HCT116 (cell line): ENCODE measurements at regions not wholly inside any gene's neighbourhood (a gene's known extent, or its start where the extent isn't known, plus 50 kb on each side); places are given as distances from the start of the nearest gene placed in this dataset.

ENCODE experiments used
- ATAC-seq: fragments of 200-7000 bp; cut with Tn5 transposase; 2 replicates; pipeline ENCODE4 v1.9.1; 2020; ENCODE audit warnings: mild to moderate bottlenecking, moderate library complexity
- BruUV-seq: library from RNA; stranded (reverse); fragments of 400-500 nt; replicated peaks from 2 replicates; lab custom pipeline; 2021; lab: Mats Ljungman, UMichigan
- CTCF ChIA-PET: fragments of 300-600 bp; sonication (Branson Sonifier 250); formaldehyde crosslinking; loops from one replicate; lab custom pipeline; 2021; ENCODE audit warnings: antibody characterized with exemption; lab: Charles Lee
- POLR2A ChIA-PET: fragments of 300-600, 350-600 bp; sonication (Branson Sonifier 250); formaldehyde crosslinking; loops from one replicate; lab custom pipeline; 2021; ENCODE audit warnings: antibody characterized with exemption; lab: Charles Lee
- RAD21 ChIA-PET, 2 experiments: fragments of 300-600 bp; sonication (Branson Sonifier 250); formaldehyde crosslinking; loops; one replicate each; lab custom pipeline; 2023; ENCODE audit warnings: low total read pairs in 2 of 2; ENCODE audit not compliant: uncharacterized antibody in 2 of 2, unreplicated experiment in 2 of 2, low non-redundant PET in 1 of 2; lab: Charles Lee
- DNase-seq: peaks from one replicate; pipeline ENCODE4 v3.0.0-alpha.2; 2010; ENCODE audit warnings: low read depth, low spot score
- H2AFZ ChIP-seq: fragments of 200-600 bp; shearing (Covaris generic), sonication (generic); 2 replicates; pipeline ENCODE4 v1.6.1; 2017; ENCODE audit warnings: low read depth, mixed run types, mixed read lengths, antibody characterized with exemption, low read length; ENCODE audit not compliant: poor library complexity, severe bottlenecking
- H3K27ac ChIP-seq: 2 replicates; pipeline ENCODE4 v1.5.1; 2012; ENCODE audit warnings: low read depth, low read length
- H3K27me3 ChIP-seq: fragments of 200-600 bp; sonication (generic); 2 replicates; pipeline ENCODE4 v1.6.1; 2016; ENCODE audit warnings: mixed run types, low read length, mixed read lengths; ENCODE audit not compliant: insufficient read depth
- H3K36me3 ChIP-seq, 2 experiments: fragments of 200-500 bp in 1 of 2; fragments of 200-600 bp in 1 of 2; sonication (Bioruptor generic) in 1 of 2; sonication (generic) in 1 of 2; 2 replicates each; pipeline versions ENCODE4 v1.5.1 to v1.6.1; 2014 to 2016; ENCODE audit warnings: low read length in 2 of 2, inconsistent platforms in 1 of 2, mixed read lengths in 1 of 2, mixed run types in 1 of 2; ENCODE audit not compliant: insufficient read depth in 2 of 2, control insufficient read depth in 1 of 2
- H3K4me1 ChIP-seq, 2 experiments: fragments of 200-600 bp in 1 of 2; sonication (generic) in 1 of 2; 2 replicates each; pipeline versions ENCODE4 v1.5.1 to v1.6.1; 2012 to 2017; ENCODE audit warnings: low read length in 2 of 2, inconsistent platforms in 1 of 2, mild to moderate bottlenecking in 1 of 2, mixed read lengths in 1 of 2, mixed run types in 1 of 2, moderate library complexity in 1 of 2; ENCODE audit not compliant: insufficient read depth in 2 of 2, control insufficient read depth in 1 of 2
- H3K4me2 ChIP-seq: fragments of 200-600 bp; sonication (generic); 2 replicates; pipeline ENCODE4 v1.6.1; 2017; ENCODE audit warnings: mixed run types, low read length, mixed read lengths
- H3K4me3 ChIP-seq, 2 experiments: fragments of 200-600 bp in 1 of 2; sonication (generic) in 1 of 2; replicated peaks in 1 of 2; 2 replicates each; pipeline ENCODE4 v1.5.1; 2011 to 2016; ENCODE audit warnings: low read length in 2 of 2, control low read depth in 1 of 2, low read depth in 1 of 2, mild to moderate bottlenecking in 1 of 2, mixed read lengths in 1 of 2, mixed run types in 1 of 2
- H3K79me2 ChIP-seq: fragments of 200-600 bp; sonication (generic); 2 replicates; pipeline ENCODE4 v1.6.1; 2017; ENCODE audit warnings: mild to moderate bottlenecking, mixed run types, low read length, moderate library complexity, mixed read lengths; ENCODE audit not compliant: insufficient read depth
- H3K9ac ChIP-seq: fragments of 200-600 bp; sonication (generic); 2 replicates; pipeline ENCODE4 v1.6.1; 2016; ENCODE audit warnings: low read length, mixed read lengths
- H3K9me2 ChIP-seq: fragments of 200-600 bp; sonication (generic), shearing (Covaris generic); 2 replicates; pipeline ENCODE4 v1.6.1; 2017; ENCODE audit warnings: mixed run types, mild to moderate bottlenecking, moderate library complexity; ENCODE audit not compliant: insufficient read depth
- H3K9me3 ChIP-seq, 2 experiments: fragments of 200-500 bp in 1 of 2; fragments of 200-600 bp in 1 of 2; sonication (Bioruptor generic) in 1 of 2; sonication (generic) in 1 of 2; 2 replicates each; pipeline ENCODE4 v1.6.1; 2014 to 2017; ENCODE audit warnings: low read length in 2 of 2, mixed read lengths in 2 of 2, inconsistent platforms in 1 of 2, low read depth in 1 of 2, mild to moderate bottlenecking in 1 of 2, mixed run types in 1 of 2, moderate library complexity in 1 of 2; ENCODE audit not compliant: control insufficient read depth in 1 of 2, insufficient read depth in 1 of 2
- H4K20me1 ChIP-seq: fragments of 200-600 bp; sonication (generic), shearing (Covaris generic); 2 replicates; pipeline ENCODE4 v1.6.1; 2017; ENCODE audit warnings: mixed run types, mild to moderate bottlenecking, moderate library complexity; ENCODE audit not compliant: insufficient read depth
- CBX3 ChIP-seq: IDR thresholded peaks from 2 replicates; pipeline ENCODE4 v1.6.1; 2012; ENCODE audit warnings: low read depth
- CEBPB ChIP-seq: IDR thresholded peaks from 2 replicates; pipeline ENCODE4 v1.6.1; 2012; ENCODE audit warnings: low read depth
- EGR1 ChIP-seq: IDR thresholded peaks from 2 replicates; pipeline ENCODE4 v1.6.1; 2012; ENCODE audit warnings: low read depth
- ELF1 ChIP-seq: IDR thresholded peaks from 2 replicates; pipeline ENCODE4 v1.6.1; 2012; ENCODE audit warnings: low read depth, borderline replicate concordance
- EZH2 ChIP-seq: fragments of 200-600 bp; sonication (generic); IDR thresholded peaks from 2 replicates; pipeline ENCODE4 v1.6.1; 2017; ENCODE audit warnings: antibody characterized with exemption, mixed run types
- EZH2phosphoT487 ChIP-seq: fragments of 200-600 bp; IDR thresholded peaks from 2 replicates; pipeline ENCODE4 v1.6.1; 2018; ENCODE audit warnings: antibody characterized with exemption, borderline replicate concordance
- FOSL1 ChIP-seq: IDR thresholded peaks from 2 replicates; pipeline ENCODE4 v1.6.1; 2012; ENCODE audit warnings: low read depth
- JUND ChIP-seq: IDR thresholded peaks from 2 replicates; pipeline ENCODE4 v1.6.1; 2012
- POLR2A ChIP-seq: IDR thresholded peaks from 2 replicates; pipeline ENCODE4 v1.7.0; 2011; ENCODE audit warnings: borderline replicate concordance; ENCODE audit not compliant: insufficient read depth, insufficient read length; ENCODE audit errors: extremely low read depth
- POLR2AphosphoS5 ChIP-seq: IDR thresholded peaks from 2 replicates; pipeline ENCODE4 v1.6.1; 2011; ENCODE audit warnings: mild to moderate bottlenecking, low read depth, low read length, moderate library complexity
- RAD21 ChIP-seq: IDR thresholded peaks from 2 replicates; pipeline ENCODE4 v1.6.1; 2012; ENCODE audit warnings: low read depth, mild to moderate bottlenecking
- REST ChIP-seq: IDR thresholded peaks from 2 replicates; pipeline ENCODE4 v1.6.1; 2012; ENCODE audit warnings: low read depth
- SIN3A ChIP-seq: IDR thresholded peaks from 2 replicates; pipeline ENCODE4 v1.6.1; 2012; ENCODE audit warnings: low read depth
- SP1 ChIP-seq: IDR thresholded peaks from 2 replicates; pipeline ENCODE4 v1.6.1; 2012; ENCODE audit warnings: low read depth
- SRF ChIP-seq: IDR thresholded peaks from 2 replicates; pipeline ENCODE4 v1.6.1; 2012; ENCODE audit warnings: low read depth
- YY1 ChIP-seq: IDR thresholded peaks from 2 replicates; pipeline ENCODE4 v1.6.1; 2011; ENCODE audit warnings: low read length, low read depth, moderate library complexity, mild to moderate bottlenecking; ENCODE audit not compliant: insufficient replicate concordance; ENCODE audit errors: extremely low read depth
- ZFX ChIP-seq: fragments of 450-650 bp; IDR thresholded peaks from 2 replicates; pipeline ENCODE4 v1.6.1; 2017
- ZNF274 ChIP-seq: fragments of 200-500 bp; sonication (Bioruptor generic); IDR thresholded peaks from 2 replicates; pipeline ENCODE4 v1.6.1; 2014; ENCODE audit warnings: mild to moderate bottlenecking, low read depth, low read length, inconsistent platforms
- intact Hi-C: fragments of 100-400 bp; cut with micrococcal nuclease; formaldehyde crosslinking; loops from 2 replicates; pipeline ENCODE4 v1.10.0; 2022
- TF ChIP-seq, protein P1 (sequence below), 3 experiments: fragments of 200-600 bp in 1 of 3; sonication (generic) in 1 of 3; IDR thresholded peaks in 2 of 3; conservative IDR thresholded peaks in 1 of 3; 2 replicates each; pipeline ENCODE4 v1.5.1; 2012 to 2017; ENCODE audit warnings: low read depth in 2 of 3, low read length in 2 of 3, antibody characterized with exemption in 1 of 3, borderline replicate concordance in 1 of 3, control low read depth in 1 of 3, mild to moderate bottlenecking in 1 of 3, mixed read lengths in 1 of 3, mixed run types in 1 of 3, moderate library complexity in 1 of 3; ENCODE audit not compliant: insufficient read depth in 1 of 3
- TF ChIP-seq, protein P2 (sequence below): IDR thresholded peaks from 2 replicates; pipeline ENCODE4 v1.6.1; 2011; ENCODE audit warnings: mild to moderate bottlenecking, low read length, moderate library complexity; ENCODE audit not compliant: insufficient replicate concordance; ENCODE audit errors: extremely low read depth

DNA sequence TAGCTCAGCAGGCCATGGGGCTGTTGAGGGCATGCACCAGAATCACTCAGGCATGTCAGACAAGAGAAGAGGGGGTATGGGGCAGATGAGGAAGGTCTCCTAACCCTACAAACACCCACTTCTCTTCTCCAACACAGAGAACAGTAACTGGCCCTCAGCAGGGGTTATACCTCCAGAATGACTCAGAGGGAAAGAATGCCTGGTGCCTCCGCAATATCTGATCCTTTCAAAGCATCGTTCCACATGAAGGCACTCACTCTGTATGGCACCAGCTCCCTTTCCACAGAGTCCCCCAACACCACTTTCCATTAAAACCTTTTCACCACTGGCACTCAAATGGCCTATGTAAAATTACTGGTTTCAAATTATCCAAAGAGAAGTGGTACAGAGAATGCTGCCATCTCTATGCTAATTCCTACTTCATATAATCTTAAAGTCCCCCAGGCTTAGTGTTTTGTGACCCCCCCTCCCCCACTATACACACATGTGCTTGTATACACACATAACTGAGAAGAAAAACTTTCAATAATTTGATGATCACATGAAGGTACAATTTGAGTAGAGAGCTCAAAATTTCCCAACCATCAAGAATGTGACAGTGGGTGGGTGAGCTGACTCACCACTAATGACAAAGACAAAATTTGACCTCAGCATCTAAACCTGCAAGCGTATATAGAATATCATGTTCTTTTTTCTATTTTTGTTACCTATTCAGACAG lies 91.5 kb downstream of the SIPA1L2 start:
- DNase-seq (peak; percentile 74), ATAC-seq (peak; percentile 97)
- Histone ChIP-seq H3K4me2 (peak overlapping the region; percentile 70), H3K36me3 (no peaks in the 10 kb centered on the region), H3K4me3 (peak overlapping the region in 1 of 2 experiments; percentile 36; a peak in 2 of 4 replicates), H4K20me1 (no peaks in the 10 kb centered on the region; the same call in 1 of the 2 replicates), H3K9me2 (no peaks in the 10 kb centered on the region), H2AFZ (no peak overlapping the region), H3K27me3 (no peaks in the 10 kb centered on the region), H3K27ac (peak overlapping the region; percentile 40; the same call in 1 of the 2 replicates), H3K9ac (no peak overlapping the region), H3K9me3 (no peaks in the 10 kb centered on the region), H3K79me2 (no peaks in the 10 kb centered on the region), H3K4me1 (peaks cover 20 to 28% of the 10 kb centered on the region in 2 experiments)
- BruUV-seq = no TSS peak
- ChIA-PET CTCF (interaction anchor here (1.3 kb wide), 1 partner anchor 64 kb away, joined by 4 read pairs; no protein-coding TSS in a partner anchor), POLR2A (interaction anchor here (0.7 kb wide), 1 partner anchor 26 kb away, joined by 3 read pairs; no protein-coding TSS in a partner anchor), RAD21 (no interaction called here)
- intact Hi-C loops = loop anchor here (5.0 kb wide), 1 partner anchor 74 kb away; no protein-coding TSS in a partner anchor
- no peak for TF ChIP-seq ELF1
- TF ChIP-seq EZH2phosphoT487 = no peak
- TF ChIP-seq FOSL1 = peak; percentile 83
- no peak for TF ChIP-seq YY1
- TF ChIP-seq POLR2AphosphoS5 = no peak
- TF ChIP-seq REST = no peak
- TF ChIP-seq, protein P1, sequence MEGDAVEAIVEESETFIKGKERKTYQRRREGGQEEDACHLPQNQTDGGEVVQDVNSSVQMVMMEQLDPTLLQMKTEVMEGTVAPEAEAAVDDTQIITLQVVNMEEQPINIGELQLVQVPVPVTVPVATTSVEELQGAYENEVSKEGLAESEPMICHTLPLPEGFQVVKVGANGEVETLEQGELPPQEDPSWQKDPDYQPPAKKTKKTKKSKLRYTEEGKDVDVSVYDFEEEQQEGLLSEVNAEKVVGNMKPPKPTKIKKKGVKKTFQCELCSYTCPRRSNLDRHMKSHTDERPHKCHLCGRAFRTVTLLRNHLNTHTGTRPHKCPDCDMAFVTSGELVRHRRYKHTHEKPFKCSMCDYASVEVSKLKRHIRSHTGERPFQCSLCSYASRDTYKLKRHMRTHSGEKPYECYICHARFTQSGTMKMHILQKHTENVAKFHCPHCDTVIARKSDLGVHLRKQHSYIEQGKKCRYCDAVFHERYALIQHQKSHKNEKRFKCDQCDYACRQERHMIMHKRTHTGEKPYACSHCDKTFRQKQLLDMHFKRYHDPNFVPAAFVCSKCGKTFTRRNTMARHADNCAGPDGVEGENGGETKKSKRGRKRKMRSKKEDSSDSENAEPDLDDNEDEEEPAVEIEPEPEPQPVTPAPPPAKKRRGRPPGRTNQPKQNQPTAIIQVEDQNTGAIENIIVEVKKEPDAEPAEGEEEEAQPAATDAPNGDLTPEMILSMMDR (IDR thresholded peaks at IDR 0.05 in 2 of 3, conservative IDR thresholded peaks at IDR 0.05 in 1 of 3; ENCODE audit: borderline replicate concordance in 1 of 3, insufficient read depth in 1 of 3, low read depth in 2 of 3, low read length in 2 of 3) = no peak
- TF ChIP-seq RAD21 = peak; percentile 23; the same call in 1 of the 2 replicates
- no peak for TF ChIP-seq ZFX
- TF ChIP-seq SIN3A = peak; percentile 55
- TF ChIP-seq EGR1 = peak; percentile 58
- TF ChIP-seq ZNF274 = no peak
- peak; percentile 58; the same call in 1 of the 2 replicates for TF ChIP-seq CBX3
- peak; percentile 64 for TF ChIP-seq CEBPB
- TF ChIP-seq EZH2 = no peak
- TF ChIP-seq SRF = no peak
- peak; percentile 89 for TF ChIP-seq JUND
- TF ChIP-seq, protein P2, sequence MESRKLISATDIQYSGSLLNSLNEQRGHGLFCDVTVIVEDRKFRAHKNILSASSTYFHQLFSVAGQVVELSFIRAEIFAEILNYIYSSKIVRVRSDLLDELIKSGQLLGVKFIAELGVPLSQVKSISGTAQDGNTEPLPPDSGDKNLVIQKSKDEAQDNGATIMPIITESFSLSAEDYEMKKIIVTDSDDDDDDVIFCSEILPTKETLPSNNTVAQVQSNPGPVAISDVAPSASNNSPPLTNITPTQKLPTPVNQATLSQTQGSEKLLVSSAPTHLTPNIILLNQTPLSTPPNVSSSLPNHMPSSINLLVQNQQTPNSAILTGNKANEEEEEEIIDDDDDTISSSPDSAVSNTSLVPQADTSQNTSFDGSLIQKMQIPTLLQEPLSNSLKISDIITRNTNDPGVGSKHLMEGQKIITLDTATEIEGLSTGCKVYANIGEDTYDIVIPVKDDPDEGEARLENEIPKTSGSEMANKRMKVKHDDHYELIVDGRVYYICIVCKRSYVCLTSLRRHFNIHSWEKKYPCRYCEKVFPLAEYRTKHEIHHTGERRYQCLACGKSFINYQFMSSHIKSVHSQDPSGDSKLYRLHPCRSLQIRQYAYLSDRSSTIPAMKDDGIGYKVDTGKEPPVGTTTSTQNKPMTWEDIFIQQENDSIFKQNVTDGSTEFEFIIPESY = no peak
- no peak for TF ChIP-seq POLR2A
- TF ChIP-seq SP1 = peak; percentile 44
